IMR-90 (cell line): ENCODE measurements at regions not wholly inside any gene's neighbourhood (a gene's known extent, or its start where the extent isn't known, plus 50 kb on each side); places are given as distances from the start of the nearest gene placed in this dataset.

ENCODE experiments used
- CTCF ChIP-seq: conservative IDR thresholded peaks from 2 replicates; pipeline ENCODE4 v1.5.1; 2012; ENCODE audit warnings: mild to moderate bottlenecking, low read depth, low read length, improper control_type of control experiment
- MXI1 ChIP-seq: IDR thresholded peaks from 2 replicates; pipeline ENCODE4 v1.6.1; 2012; ENCODE audit warnings: low read depth, mild to moderate bottlenecking, low read length, moderate library complexity, borderline replicate concordance
- USF2 ChIP-seq: fragments of 150-350 bp; IDR thresholded peaks from 2 replicates; pipeline ENCODE4 v1.6.1; 2017; ENCODE audit warnings: mild to moderate bottlenecking, antibody characterized with exemption, low read length, low read depth

GRCh38 chr19:5222178-5222577 lies 118.4 kb downstream of the PTPRS start:
- no peak for TF ChIP-seq CTCF
- TF ChIP-seq USF2 = no peak
- TF ChIP-seq MXI1 = no peak
